ENCODE measurements at regions not wholly inside any gene's neighbourhood (a gene's known extent, or its start where the extent isn't known, plus 50 kb on each side); places are given as distances from the start of the nearest gene placed in this dataset.

GRCh38 chr10:117950408-117950807, 96.3 kb downstream of the RAB11FIP2 start:
- Histone ChIP-seq H3K27ac (ENCODE audit: low read depth in 1 of 2, low read length in 2 of 2) (no peak overlapping the region), H3K36me3 (replicated peaks in 1 of 2; ENCODE audit: control insufficient read depth in 1 of 2, insufficient read depth in 2 of 2, low read length in 2 of 2) (no peaks in the 10 kb centered on the region), H3K27me3 (ENCODE audit: control insufficient read depth in 2 of 2, insufficient read depth in 2 of 2, low read length in 2 of 2) (no peaks in the 10 kb centered on the region), H3K4me1 (ENCODE audit: control insufficient read depth in 1 of 2, insufficient read depth in 2 of 2, low read length in 2 of 2) (no peaks in the 10 kb centered on the region), H2AFZ (ENCODE audit: insufficient read depth, low read depth, low read length, poor library complexity, severe bottlenecking) (no peak overlapping the region), H3K9me3 (replicated peaks in 1 of 2; ENCODE audit: control insufficient read depth in 1 of 2, insufficient read depth in 1 of 2, low read length in 2 of 2) (no peaks in the 10 kb centered on the region), H3K79me2 (ENCODE audit: insufficient read depth, low read length) (no peaks in the 10 kb centered on the region), H3K9ac (ENCODE audit: insufficient read depth, low read length, poor library complexity, severe bottlenecking) (no peak overlapping the region), H4K20me1 (ENCODE audit: insufficient read depth, low read length) (no peaks in the 10 kb centered on the region), H3K4me3 (replicated peaks in 1 of 3; ENCODE audit: low read depth in 2 of 3, low read length in 3 of 3) (no peak overlapping the region), H3K4me2 (replicated peaks; ENCODE audit: extremely low read depth, low read length, poor library complexity, severe bottlenecking) (no peak overlapping the region)
- H3K36me3 Mint-ChIP-seq, result no peaks in the 10 kb centered on the region
- TF ChIP-seq CTCF (IDR thresholded peaks at IDR 0.05), result no peak
- H3K27ac Mint-ChIP-seq, result no peak overlapping the region
- no peak overlapping the region for H3K4me3 Mint-ChIP-seq
- no peak for DNase-seq
- H3K9me3 Mint-ChIP-seq, result peaks cover 0 to 3% (median 1%) of the 10 kb centered on the region in 7 donors
- no CpG with 5 or more reads among the region's 3 CpGs for WGBS (ENCODE audit: insufficient coverage)
- no peaks in the 10 kb centered on the region for H3K4me1 Mint-ChIP-seq
- intact Hi-C loops (cut with micrococcal nuclease), result no loop called here
- H3K27me3 Mint-ChIP-seq (ENCODE audit: low read depth in 3 of 3), result peaks cover 0 to 4% (median 4%) of the 10 kb centered on the region in 3 donors

Measured in CD14-positive monocyte (primary cell).